HG03378 (cell line): ENCODE measurements at regions not wholly inside any gene's neighbourhood (a gene's known extent, or its start where the extent isn't known, plus 50 kb on each side); places are given as distances from the start of the nearest gene placed in this dataset.
A peak's percentile ranks its signal among the peaks of the same experiment; 100 is the strongest.

ENCODE experiments used
- ATAC-seq: cut with Tn5 transposase; IDR thresholded peaks from one replicate; pipeline ENCODE4 v1.9.1; 2021; ENCODE audit warnings: mild to moderate bottlenecking, moderate library complexity; ENCODE audit not compliant: unreplicated experiment

GRCh38 chr2:136062066-136062837 lies 55.7 kb downstream of the CXCR4 start:
- ATAC-seq, result no peak

- ATAC-seq, result no peak
Observed at GRCh38 chr2:136060416-136060815, 57.5 kb downstream of the CXCR4 start.

GRCh38 chr2:136059036-136059472 lies 58.9 kb downstream of the CXCR4 start:
- peak; percentile 32 for ATAC-seq

GRCh38 chr2:136058262-136058661 lies 59.7 kb downstream of the CXCR4 start:
- no peak for ATAC-seq

- ATAC-seq, result no peak
Observed at GRCh38 chr2:136057802-136058140, 60.2 kb downstream of the CXCR4 start.

- ATAC-seq, result peak; percentile 46
Observed at GRCh38 chr2:136057023-136057801, 60.7 kb downstream of the CXCR4 start.

- peak; percentile 47 for ATAC-seq
Observed at GRCh38 chr2:136055929-136056688, 61.8 kb downstream of the CXCR4 start.

- no peak for ATAC-seq
Observed at GRCh38 chr2:136054856-136055255, 63.1 kb downstream of the CXCR4 start.

- ATAC-seq, result peak; percentile 39
Observed at GRCh38 chr2:136052369-136053362, 65.3 kb downstream of the CXCR4 start.

- ATAC-seq, result no peak
Observed at GRCh38 chr2:136051725-136052048, 66.3 kb upstream of the DARS1 start.

- ATAC-seq, result peak; percentile 52
Observed at GRCh38 chr2:136051001-136051724, 65.7 kb upstream of the DARS1 start.

GRCh38 chr2:136049991-136050920 lies 64.8 kb upstream of the DARS1 start:
- no peak for ATAC-seq

GRCh38 chr2:136049011-136049742 lies 63.8 kb upstream of the DARS1 start:
- ATAC-seq, result no peak

- ATAC-seq, result no peak
Observed at GRCh38 chr2:136045835-136046570, 60.6 kb upstream of the DARS1 start.

- no peak for ATAC-seq
Observed at GRCh38 chr2:136045344-136045743, 59.9 kb upstream of the DARS1 start.
